HEK293T (cell line): ENCODE measurements at regions not wholly inside any gene's neighbourhood (a gene's known extent, or its start where the extent isn't known, plus 50 kb on each side); places are given as distances from the start of the nearest gene placed in this dataset.
"Not testable (repeated sequence)": the region's sequence is repeated elsewhere in the genome, so short reads cannot be mapped to it uniquely, and the experiment has no call there.

Source experiments
- CTCF ChIA-PET: fragments of 350-600 bp; formaldehyde crosslinking; extraction: SDS; loops from one replicate; lab custom pipeline; 2021; ENCODE audit warnings: antibody characterized with exemption, inconsistent platforms; lab: Yijun Ruan, JAX
- POLR2A ChIA-PET: fragments of 350-600 bp; formaldehyde crosslinking; extraction: SDS; loops from one replicate; lab custom pipeline; 2020; ENCODE audit warnings: antibody characterized with exemption, inconsistent platforms; lab: Yijun Ruan, JAX
- DNase-seq: peaks from one replicate; pipeline ENCODE4 v3.0.0; 2012; ENCODE audit warnings: mixed read lengths; ENCODE audit errors: extremely low spot score

DNA sequence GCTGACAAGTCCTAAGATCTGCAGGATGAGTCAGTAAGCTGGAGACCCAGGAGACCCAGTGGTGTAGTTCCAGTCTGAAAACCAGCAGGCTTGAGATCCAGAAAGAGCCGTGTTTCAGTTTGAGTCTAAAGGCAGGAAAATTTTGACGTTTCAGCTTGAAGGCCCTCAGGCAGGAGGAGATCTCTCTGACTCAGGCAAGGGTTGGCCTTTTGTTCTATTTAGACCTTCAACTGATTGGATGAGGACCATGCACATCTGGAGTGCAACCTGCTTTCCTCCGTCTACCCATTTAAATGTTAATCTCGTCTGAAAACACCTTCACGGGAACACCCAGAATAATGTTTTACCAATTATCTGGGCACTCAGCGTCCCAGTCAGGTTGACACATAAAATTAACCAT is 69.5 kb downstream of the NPIPA7 start:
- DNase-seq, CTCF ChIA-PET, POLR2A ChIA-PET: not testable (repeated sequence)

DNA sequence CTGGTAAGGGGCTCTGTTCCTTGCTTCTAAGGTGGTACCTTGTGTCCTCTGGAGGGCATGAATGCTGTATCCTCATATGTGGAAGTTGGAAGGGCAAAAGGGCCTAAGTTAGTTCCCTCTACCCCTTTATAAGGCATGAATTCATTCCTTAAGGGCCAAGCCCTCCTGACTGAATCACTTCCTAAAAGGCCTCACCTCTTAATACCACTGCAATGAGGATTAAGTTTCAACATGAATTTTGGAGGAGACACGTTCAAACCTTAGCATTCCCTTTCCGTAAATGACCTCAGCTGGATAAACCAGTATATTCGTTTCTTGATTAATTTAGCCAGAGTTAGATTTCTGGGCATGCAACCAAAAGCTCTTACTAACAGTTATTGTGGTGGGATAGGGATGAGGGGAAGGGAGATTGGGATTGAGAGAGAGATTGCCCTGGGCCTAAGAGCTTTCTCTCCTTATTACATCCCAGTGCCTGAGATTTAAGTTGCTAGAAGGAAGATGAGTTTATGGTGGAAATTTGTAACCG is 70.8 kb downstream of the NPIPA7 start:
- DNase-seq, CTCF ChIA-PET, POLR2A ChIA-PET: not testable (repeated sequence)

DNA sequence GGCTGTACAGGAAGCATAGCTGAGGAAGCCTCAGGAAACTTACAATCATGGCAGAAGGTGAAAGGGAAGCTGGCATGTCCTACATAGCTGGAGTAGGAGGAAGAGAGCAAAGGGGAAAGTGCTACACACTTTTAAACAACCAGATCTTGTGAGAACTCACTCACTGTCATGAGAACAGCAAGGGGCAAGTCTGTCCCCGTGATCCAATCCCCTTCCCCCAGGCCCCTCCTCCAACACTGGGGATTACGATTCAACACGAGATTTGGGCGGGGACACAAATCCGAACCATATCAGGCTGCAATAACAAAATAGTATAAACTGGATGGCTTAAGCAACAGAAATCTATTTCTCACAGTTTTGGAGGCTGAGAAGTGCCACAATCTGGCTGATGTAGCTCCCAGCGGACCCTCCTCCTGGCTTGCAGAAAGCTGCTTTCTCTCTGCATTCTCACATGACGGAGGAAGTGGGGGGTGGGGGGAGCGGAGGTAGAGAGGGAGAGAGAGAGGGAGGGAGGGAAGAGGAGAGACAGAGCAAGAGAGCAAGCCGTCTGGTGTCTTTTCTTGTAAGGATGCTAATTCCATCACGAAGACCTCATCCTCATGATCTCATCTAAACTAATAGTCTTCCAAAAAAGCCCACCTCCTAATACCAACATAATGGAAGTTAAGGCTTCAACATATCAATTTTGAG is 72.9 kb downstream of the NPIPA7 start:
- CTCF ChIA-PET, DNase-seq, POLR2A ChIA-PET: not testable (repeated sequence)

DNA sequence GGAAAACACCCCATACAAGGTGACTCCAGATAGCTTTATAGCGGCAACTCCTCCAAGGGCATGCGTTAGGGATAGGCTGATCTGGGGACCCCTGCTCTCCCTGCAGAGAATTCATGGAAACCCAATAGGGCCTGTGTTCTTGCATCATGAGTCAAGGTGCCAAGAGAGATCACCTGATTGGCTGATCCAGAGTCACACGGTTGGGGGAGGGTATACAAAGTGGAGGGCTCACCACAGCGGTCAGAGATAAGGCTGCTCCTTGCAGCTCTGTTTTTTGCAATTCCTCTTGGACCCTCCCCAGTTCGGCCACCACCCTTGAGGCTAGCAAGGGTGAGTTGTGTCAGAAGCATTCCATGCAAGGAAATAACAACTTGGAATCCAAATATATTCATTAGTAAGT is 79.6 kb downstream of the NPIPA7 start:
- POLR2A ChIA-PET, DNase-seq, CTCF ChIA-PET: not testable (repeated sequence)

DNA sequence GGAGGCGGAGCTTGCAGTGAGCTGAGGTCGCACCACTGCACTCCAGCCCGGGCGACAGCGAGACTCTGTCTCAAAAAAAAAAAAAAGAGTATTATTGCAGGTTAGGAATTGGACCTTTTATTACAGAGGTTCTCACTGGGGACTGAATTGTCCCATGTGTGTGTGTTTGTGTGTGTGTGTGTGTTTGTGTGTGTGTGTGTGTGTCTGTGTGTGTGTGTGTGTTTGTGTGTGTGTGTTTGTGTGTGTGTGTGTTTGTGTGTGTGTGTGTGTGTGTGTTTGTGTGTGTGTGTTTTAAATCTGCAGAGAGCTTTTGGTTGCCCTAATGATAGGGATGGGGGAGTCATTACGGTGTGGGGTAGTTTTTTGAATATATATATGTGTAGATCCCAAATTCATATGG is 84.9 kb downstream of the NPIPA7 start:
- POLR2A ChIA-PET, CTCF ChIA-PET, DNase-seq: not testable (repeated sequence)

DNA sequence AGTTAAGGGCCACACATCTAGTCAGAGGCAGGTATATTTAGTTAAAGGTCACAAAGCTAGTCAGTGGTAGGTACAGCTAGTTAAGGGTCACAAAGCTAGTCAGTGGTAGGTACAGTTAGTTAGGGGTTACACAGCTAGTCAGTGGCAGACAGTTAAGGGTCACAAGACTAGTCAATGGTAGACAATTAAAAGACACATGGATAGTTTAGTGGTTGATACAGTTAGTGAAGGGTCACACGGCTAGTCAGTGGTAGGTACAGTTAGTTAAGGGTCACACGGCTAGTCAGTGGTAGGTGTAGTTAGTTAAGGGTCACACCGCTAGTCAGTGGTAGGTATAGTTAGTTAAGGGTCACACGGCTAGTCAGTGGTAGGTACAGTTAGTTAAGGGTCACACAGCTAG is 110.0 kb downstream of the NPIPA7 start:
- POLR2A ChIA-PET, CTCF ChIA-PET: not testable (repeated sequence)

DNA sequence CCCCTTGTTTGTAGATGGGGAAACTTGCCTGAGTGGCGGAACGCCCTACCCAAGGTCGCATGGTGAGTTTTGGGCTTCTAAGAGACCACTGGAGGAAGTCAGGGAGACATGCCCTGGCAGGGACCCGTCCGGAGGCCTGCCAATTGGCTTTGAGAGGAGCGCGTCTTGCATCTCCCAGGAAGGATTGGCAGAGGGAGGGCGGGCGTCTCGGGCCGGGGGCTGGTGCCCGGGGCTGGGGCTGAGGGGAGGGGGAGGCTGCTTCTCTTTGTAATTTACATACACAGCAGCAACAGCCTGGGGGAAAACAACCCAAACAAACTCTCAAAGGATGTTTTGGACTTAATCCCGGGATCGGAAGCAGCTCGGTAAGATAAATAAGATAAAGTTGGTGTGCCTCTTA is 110.5 kb downstream of the NPIPA7 start:
- CTCF ChIA-PET, POLR2A ChIA-PET, DNase-seq: not testable (repeated sequence)

More for the DNA sequence above, 110.0 kb downstream of the NPIPA7 start:
- DNase-seq, result not testable (repeated sequence)

DNA sequence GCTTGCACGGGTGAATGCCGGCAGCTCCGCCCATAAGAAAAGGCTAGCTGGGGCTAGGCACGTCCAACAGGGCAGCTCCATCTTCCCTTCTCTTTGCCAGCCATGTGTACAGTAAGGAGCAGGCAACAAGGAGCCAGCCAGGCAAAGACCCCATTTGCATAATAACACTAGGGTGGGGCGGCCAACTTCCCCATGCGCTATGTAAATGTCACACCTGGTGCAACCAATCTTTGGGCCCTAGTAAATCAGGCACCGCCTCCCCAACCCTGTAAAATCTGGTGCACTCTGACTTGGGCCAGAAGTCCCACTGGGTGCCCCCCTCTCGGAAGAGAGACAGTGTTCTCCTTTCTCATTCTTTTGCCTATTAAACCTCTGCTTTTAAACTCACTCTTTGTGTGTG is 115.2 kb downstream of the NPIPA7 start:
- DNase-seq, CTCF ChIA-PET, POLR2A ChIA-PET: not testable (repeated sequence)

DNA sequence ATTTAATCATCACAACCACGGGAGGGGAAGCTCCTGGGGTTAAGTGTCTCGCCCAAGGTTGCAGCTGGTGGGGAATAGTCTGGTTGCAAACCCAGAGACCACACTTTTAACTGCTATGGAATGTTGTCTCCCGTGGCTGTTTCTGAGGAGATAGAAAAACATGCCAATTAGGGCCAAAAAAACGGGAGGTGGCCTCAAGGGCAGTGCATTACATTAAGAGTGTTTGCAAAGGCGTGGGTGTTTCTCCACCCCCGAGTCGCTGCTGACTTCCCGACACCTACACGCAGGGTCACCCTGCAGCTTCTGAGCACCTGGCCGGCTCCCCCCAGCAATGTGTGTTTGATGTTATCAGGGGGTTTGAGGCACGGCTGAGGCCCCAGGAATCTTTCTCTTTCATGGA is 116.1 kb downstream of the NPIPA7 start:
- POLR2A ChIA-PET, DNase-seq, CTCF ChIA-PET: not testable (repeated sequence)

DNA sequence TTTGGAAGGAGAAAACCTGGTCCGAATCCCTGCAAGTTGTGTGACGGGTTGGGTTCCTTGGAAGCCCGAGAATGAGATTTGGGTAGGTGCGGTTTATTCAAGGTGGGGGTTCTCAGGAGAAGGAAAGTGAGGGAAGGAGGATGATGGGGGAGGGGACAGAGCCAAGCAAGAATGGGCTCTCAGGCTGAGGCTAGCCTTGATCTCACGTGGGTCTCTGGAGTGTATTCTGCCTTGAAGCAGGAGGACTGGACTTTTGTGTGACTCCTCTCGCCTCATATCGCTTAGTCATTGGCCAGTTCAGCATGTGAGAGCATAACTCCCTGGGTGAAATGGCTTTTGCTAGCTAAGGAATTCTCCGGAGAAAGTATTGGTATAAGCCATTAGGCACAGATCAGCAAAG is 120.9 kb downstream of the NPIPA7 start:
- DNase-seq, POLR2A ChIA-PET, CTCF ChIA-PET: not testable (repeated sequence)

DNA sequence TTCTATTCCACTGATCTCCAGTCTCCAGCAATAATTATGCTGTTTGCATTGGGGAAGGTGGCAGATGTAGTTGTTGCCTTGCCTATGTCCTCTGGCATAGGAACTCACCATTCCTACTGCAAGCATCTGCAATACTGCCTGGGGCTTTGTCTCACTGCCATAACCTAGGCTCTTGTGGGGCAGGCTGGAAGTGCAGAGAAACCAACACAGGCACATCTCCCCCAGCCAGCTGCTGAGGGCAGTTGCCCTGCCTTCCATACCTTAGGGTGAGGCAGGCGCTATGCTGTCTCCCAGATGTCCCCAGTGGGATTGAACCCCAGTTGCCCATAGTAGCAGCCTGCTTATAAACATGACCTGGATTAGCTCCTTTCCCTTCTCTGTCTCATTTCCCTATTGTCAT is 128.1 kb downstream of the NPIPA7 start:
- POLR2A ChIA-PET, DNase-seq, CTCF ChIA-PET: not testable (repeated sequence)

DNA sequence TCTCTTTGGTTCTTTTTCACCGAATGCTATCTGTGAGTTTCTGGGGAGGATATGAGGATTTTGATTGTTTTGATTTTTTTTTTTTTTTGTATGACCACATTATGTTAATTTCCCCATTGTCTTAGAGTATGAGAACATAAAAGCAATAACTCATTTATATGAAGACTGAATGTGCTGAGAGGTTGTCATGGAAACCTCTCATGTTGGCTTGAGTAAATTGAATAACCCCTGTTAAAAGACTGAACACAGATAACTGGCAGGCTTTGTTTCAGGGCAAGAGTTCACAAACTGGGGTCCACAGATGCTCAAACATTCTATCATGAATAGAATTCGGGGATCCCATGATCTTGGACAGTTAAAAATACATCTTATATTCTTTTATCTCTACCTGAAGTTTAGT is 129.4 kb downstream of the NPIPA7 start:
- CTCF ChIA-PET, POLR2A ChIA-PET, DNase-seq: not testable (repeated sequence)

DNA sequence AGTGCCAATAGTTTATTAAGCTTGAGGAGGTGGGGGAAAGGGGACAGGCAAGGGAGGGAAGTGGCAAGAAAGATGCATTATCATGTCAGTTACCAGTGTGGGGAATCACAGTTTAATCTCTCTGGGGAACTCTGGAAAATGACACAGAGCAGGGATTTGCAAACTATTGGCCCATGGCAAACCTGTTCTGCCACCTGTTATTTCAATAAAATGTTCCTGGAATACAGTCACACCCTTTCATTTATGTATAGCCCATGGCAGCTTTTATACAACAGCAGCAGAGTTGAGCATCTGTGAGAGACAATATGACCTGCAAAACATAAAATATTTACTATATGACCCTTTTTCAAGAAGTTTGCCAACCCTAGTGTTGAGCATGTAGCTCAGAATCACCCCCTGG is 140.5 kb downstream of the NPIPA7 start:
- CTCF ChIA-PET, DNase-seq, POLR2A ChIA-PET: not testable (repeated sequence)

DNA sequence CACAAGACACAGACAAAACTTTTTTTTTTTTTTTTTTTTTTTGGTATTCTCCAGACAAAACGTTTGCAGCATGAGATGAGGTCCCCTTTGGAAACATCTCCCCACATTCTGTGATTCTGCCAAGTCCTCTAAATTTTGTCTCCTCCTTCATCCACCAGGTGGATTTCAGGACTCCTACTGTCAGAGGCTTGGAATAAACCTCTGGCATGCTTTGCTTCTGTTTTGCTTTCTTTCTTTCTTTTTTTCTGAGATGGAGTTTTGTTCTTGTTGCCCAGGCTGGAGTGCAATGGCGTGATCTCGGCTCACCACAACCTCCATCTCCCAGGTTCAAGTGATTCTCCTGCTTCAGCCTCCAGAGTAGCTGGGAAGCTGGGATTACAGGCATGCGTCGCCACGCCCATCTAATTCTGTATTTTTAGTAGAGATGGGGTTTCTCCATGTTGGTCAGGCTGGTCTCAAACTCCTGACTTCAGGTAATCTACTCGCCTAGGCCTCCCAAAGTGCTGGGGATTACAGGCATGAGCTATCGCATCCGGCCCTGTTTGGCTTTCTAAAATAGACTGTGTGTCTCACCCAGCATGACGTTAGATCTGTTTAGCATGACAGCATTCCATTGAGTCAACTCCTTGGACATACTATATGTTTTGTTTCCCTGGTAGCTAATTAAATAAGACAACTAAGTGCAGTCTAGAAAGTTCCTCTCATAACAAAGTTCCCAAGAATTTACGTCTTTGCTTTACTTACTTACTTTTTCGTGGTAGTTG is 142.5 kb downstream of the NPIPA7 start:
- CTCF ChIA-PET, POLR2A ChIA-PET, DNase-seq: not testable (repeated sequence)

DNA sequence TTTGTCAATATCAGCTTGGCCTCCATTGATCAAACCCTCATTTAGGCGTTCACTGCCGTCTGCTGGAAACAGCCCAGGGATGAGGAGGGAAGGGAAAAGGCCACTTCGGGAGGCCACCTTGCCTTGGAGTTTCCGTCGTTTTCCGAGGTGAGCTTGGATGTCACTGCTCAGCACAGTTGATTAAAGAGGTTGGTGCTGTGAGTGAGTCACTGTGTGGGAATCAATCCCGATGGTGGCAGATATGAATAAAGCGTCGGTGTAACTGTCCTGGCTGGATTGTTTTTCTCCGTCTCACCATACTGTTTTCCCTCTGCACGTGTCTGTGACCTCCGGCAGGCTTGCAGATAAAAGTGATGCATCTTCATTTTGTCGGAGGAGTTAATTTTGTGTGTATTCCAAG is 148.1 kb downstream of the NPIPA7 start:
- POLR2A ChIA-PET, DNase-seq, CTCF ChIA-PET: not testable (repeated sequence)

DNA sequence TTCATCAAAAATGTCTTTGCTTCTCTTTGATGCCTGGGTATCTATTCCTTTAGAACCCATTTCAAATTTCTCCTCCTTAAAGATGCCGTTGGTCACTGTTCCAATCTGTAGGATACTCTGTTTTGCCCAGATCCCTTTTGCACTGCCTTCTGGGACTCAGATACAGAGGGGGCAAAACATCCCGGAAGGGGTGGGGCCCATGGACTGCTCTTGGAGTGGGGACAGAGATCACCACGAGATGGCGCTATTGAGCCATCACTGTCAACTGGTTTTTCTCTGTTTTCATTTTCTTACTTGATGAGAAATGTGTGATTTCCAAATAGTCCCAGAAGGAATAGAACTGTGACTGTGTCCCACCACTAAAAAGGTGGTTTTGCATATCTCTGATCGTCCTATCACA is 151.8 kb downstream of the NPIPA7 start:
- POLR2A ChIA-PET, DNase-seq, CTCF ChIA-PET: not testable (repeated sequence)

DNA sequence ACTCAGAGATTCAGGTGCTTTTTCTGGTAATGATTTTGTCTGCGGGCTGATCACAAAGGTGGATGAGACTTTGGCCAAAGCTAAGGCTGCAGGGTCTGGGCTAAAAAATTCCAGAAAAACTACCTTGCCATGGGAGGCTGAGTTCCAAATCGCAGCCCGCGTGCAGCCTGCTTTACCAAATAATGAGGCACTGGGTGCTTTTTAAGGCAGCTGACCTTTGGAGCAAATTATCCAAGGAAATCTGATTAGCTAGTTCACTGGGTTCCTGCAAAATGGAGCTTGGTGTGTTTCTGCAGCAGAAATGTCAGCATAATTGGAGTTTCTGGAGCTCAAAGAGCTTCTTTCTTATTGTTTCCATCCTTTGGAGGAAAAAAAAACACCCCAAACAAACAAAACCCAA is 156.6 kb downstream of the NPIPA7 start:
- DNase-seq, CTCF ChIA-PET, POLR2A ChIA-PET: not testable (repeated sequence)

DNA sequence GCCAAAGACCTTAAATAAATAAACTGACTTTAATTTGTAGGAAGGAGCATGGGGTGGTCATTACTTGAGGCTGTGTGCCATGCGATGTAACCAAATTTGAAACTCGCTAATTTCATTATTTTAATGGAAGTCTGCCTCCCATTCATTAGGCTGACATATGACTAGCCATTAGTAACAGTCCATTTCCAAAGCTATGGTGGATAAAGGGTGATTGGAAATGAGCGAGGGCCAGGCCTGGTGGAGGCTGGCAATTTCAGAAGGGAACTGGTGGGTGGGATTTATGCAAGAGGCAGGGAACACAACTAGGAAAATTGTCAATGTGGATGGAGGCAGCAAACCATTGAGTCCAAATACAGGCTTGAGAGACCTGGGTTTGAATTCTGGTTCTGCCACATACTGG is 157.2 kb downstream of the NPIPA7 start:
- POLR2A ChIA-PET, DNase-seq, CTCF ChIA-PET: not testable (repeated sequence)

DNA sequence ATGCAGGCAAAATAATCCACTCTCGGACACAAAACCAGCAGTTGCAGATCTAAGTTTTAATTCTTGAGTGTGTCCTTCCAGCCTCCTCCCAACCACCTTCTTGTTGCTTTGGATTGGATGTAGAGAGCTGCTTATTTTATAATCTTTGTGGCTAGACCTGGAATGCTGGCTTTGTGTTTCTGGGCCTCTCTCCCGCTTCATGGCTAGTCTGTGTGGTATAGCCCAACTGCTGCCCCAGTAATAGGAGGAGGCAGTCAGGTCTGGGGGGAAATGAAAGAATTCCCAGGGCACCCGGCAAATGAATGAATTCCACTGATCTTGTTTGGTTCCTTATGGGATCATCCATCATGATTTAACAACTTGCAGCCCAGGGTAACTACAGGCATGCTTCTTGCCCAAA is 170.8 kb downstream of the NPIPA7 start:
- POLR2A ChIA-PET, DNase-seq, CTCF ChIA-PET: not testable (repeated sequence)
